Skin epidermis (tissue), 12 donors: ENCODE measurements at regions not wholly inside any gene's neighbourhood (a gene's known extent, or its start where the extent isn't known, plus 50 kb on each side); places are given as distances from the start of the nearest gene placed in this dataset.

ENCODE experiments used
- H3K27ac ChIP-seq, 21 experiments: fragments of 200-600 bp; sonication (generic) in 11 of 21; one replicate each; pipeline ENCODE4 v1.5.0; 2020; ENCODE audit warnings: mild to moderate bottlenecking in 3 of 21, inconsistent platforms in 2 of 21, moderate library complexity in 2 of 21
- H3K4me3 ChIP-seq, 7 experiments: fragments of 200-600 bp; sonication (generic) in 2 of 7; one replicate each; pipeline ENCODE4 v1.5.0; 2020; ENCODE audit warnings: inconsistent platforms in 2 of 7, mild to moderate bottlenecking in 2 of 7, moderate library complexity in 1 of 7

DNA sequence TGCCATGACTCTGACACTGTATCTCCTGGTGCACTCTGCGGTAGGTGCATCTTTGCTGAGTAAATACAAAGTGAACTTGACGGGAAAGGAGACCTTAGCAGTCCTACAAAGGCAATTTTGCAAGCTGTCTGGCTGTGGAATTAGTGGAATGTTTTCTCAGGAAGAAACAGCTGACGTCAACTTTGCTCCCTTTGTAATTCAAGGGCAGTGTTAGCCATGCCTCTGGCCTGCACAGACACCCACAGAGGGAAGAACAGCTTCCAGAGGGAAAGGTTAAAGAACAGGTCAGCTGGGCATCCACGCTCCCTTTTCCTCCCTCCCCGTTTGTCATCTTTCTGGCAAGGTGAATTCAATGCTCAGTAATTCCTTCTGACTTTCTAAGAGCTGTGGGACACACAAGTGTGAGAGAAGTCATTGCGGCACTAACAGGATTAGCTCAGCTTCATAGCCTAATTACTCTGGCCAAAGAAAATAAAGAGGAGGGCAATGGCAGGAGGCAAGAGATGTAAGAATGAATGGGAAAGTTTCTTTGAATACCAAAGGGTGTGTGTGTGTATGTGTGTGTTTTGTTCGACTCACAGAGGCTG, 476.9 kb upstream of the GOT2 start:
- no peak overlapping the region for H3K4me3 ChIP-seq
- no peak overlapping the region for H3K27ac ChIP-seq

DNA sequence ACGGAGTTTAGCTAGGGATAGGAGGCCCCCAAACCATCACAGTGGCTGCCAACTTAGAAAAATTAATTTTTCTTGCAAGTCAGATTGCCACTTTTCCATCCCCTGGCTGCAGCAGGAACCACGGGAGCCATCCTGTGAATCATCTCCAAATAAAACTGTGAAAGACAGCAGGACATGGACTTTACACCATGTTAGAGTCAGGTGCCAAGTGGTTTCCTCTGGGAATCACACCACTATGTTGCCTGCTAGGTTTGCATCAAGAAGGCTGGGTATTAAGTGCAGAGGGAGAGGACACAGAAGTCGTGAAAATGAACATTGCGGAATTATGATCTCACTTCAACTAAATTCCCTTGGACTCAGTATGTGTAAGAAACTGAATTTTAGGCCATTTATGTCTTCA, 471.3 kb upstream of the GOT2 start:
- H3K4me3 ChIP-seq: no peak overlapping the region
- H3K27ac ChIP-seq: no peak overlapping the region

DNA sequence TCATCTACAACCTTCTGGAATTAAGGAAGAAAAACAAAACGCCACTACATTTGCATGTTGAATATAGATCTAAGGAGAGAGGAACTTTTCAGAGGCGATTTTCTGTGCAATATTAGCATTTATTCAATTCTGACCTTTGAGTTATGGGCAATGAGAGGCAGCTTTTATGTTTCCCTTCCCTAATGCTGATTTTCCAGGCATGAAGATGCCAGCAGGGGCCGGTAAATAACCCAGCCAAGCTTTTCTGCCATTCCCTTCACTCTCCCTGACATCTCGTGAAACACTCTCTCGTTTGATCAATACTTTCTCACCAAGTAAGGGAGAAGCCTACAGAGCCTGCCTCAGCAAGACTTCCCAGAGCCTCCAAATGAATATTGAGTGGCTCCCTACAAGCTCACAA, 470.5 kb upstream of the GOT2 start:
- Histone ChIP-seq H3K4me3 (no peak overlapping the region), H3K27ac (no peak overlapping the region)

DNA sequence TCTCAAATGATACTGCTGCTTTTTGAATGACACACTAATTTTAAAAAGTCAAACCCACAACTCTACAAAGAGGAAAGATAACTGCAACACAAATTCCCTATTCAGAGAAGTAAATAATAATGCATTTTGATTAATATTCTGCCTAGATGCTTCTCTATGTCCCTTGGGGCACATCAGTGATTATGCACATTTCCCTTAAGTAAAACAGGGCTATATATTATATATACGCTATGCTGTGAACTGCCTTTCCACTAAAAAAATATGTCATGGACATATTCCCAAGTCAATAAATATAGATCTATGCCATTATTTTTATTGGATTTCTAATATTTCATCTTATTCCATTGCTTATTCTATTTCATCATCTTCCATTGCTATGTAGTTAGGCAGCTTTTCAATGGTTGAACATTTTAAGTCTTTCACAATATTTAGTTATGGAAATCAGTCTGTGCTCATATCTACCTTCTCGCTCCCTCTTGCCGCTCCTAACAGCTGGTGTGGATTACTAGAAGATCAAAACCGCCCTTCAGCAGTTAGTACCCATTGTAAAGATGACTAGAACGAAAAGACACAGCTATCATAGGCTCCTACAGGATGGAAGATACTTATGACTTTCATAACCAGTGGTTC, 468.2 kb upstream of the GOT2 start:
- H3K4me3 ChIP-seq: no peak overlapping the region
- H3K27ac ChIP-seq: no peak overlapping the region

DNA sequence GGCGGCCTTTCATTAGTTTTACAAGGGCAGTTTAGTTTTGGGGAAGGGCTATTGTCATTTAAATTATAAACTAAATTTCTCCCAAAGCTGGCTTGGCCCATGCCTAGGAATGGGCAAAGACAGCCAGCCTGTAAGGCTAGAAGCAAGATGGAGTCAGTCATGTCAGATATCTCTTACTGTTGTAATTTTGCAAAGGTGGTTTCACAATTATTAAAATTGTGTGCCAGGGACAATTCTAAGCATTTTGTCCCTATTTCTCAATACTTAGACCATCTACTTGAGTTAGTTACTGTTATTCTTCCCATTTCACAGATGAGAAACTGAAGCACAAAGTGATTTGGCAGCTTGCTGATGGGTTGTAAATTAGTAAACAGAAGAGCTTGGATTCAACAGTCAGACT, 467.7 kb upstream of the GOT2 start:
- no peak overlapping the region for H3K4me3 ChIP-seq
- H3K27ac ChIP-seq: no peak overlapping the region

DNA sequence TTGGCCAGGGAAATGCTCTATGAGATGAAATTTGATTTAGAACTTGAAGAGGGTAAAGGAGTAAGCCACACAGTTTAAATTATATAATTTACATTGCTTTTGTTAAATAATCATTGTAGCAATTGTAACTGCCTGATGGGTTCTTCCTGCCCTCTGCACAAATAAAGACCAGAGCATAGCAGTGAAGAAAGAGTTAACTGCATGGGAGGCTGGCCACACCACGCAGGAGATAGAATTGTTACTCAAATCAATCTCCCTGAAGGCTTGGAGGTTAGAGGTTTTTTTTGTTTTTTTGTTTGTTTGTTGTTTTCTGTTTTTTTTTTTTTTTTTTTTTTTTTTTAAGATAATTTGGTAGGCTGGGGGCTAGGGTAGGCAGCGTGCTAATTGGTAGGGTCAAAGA, 467.0 kb upstream of the GOT2 start:
- H3K27ac ChIP-seq: no peak overlapping the region

DNA sequence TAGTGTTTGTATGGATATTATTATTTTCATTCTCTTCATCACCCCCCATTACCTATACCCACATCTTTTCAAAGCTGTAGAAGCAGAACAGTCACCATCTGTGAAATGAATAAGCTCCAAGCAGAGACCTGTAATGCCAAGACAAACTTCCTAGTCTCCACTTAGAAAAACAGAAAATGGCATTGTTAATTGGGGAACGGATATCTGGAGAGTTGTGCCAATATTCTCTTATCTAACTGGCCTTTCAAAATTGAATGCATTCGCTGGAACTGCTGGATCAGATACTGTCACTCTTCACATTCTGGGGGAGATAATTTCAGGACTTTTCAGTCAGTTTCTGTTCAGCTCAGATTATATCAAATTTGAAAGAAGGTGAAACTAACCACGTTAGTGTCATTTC, 464.4 kb upstream of the GOT2 start:
- Histone ChIP-seq H3K27ac (no peak overlapping the region), H3K4me3 (no peak overlapping the region)

More for the DNA sequence above, 467.0 kb upstream of the GOT2 start:
- no peak overlapping the region for H3K4me3 ChIP-seq

DNA sequence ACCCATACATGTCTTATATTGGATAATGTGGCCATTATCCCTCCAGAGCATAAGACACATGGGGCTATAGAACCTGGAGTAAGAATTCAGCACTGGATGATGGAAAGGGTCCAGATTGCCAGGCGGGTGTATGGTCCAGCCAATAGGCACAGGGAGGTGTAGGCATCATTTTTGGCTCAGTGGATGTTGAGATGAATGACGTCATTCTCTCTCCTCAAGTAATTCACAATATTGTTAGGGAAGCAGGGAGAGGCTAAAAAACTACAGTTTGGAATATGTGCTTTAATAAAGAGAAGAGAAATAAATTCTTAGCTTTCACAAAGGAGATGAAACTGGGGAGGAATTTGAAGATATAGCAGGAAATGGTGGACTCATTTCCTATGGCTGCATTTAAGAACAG, 461.1 kb upstream of the GOT2 start:
- Histone ChIP-seq H3K4me3 (no peak overlapping the region), H3K27ac (no peak overlapping the region)

DNA sequence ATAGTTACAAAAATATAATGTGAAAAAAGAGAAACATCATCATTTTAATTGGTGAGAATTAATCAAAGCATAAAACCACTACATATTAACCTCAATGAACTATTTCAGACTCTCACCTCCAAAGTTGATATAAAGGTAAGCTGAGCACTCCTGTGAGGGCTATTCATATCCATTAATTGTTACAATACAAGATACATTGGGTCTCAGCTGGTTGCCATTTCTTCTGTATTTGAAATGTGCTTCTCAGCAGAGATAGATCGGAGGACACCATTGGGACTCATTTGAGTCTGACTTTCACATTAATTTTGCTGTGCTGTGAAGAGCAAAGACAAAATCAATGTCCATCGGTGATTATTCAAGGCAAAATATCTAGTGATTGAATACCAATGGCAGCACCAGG, 459.5 kb upstream of the GOT2 start:
- no peak overlapping the region for H3K4me3 ChIP-seq
- H3K27ac ChIP-seq: no peak overlapping the region

DNA sequence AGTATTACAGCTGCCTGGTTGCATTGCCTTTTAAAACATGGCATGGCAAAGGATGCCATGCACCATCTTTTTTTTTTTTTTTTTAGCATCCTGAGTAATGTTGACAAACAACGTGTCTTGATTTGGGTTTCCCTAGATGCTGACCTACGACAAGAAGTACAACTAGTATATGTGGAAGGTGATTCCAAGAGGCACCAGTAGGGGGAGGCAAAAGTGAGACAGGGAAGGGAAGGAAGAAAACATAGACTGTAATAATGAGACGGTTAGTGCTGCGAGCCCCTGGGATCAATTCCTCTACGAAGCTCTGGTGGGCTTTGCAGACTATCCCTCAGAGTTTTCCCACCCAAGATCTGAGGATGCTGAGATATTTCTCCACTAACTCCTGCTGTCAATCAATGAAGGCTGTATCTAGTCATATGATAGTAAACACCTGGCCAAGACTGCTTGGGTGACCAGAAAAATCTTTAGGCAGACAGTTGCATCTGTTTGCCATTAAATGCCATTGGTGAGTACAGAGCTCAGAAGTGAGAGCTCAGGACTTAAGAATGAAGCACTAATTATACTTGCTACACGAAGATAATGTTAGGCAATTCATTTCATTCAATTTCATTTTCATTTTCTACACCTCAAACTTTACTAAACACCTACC, 458.6 kb upstream of the GOT2 start:
- H3K4me3 ChIP-seq: no peak overlapping the region

DNA sequence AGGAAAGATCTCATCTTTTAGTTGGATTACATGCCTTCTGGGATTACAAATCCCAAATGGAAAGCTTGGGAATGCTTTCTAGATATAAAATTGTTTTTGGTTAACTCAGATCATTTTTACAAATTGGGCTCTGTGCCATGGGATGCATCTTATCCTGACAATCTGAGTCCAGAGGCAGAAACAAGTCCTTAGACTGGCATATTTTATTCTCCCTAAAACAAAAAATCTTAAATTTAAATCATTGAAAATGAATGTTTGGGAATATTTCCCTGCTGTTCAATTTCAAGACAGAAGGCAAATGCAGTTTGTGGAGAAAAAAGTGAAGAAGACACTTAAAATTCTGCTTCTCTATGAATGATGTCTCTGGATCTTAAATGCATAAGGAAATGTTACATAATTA, 456.6 kb upstream of the GOT2 start:
- H3K27ac ChIP-seq: no peak overlapping the region
- H3K4me3 ChIP-seq: no peak overlapping the region

More for the DNA sequence above, 458.6 kb upstream of the GOT2 start:
- H3K27ac ChIP-seq: no peak overlapping the region

DNA sequence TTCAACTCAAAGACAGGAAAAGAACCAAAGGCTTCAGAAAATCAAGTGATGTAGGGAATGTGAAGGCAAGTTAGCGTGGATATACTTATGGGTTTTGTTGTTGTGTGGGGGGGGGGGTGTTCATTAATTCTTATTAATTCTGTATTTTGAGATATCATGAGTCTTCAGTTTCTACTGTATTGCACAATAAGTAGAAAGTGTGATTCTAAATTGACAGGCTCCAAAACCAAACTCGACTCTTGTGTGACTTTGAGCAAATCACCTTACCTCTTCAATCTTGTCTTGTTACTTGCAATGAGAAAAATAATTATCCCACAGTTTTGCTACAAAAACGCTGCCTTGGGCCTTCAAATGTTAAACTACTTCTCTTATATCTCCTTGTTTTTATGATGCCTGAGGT, 453.9 kb upstream of the GOT2 start:
- no peak overlapping the region for H3K27ac ChIP-seq
- no peak overlapping the region for H3K4me3 ChIP-seq

DNA sequence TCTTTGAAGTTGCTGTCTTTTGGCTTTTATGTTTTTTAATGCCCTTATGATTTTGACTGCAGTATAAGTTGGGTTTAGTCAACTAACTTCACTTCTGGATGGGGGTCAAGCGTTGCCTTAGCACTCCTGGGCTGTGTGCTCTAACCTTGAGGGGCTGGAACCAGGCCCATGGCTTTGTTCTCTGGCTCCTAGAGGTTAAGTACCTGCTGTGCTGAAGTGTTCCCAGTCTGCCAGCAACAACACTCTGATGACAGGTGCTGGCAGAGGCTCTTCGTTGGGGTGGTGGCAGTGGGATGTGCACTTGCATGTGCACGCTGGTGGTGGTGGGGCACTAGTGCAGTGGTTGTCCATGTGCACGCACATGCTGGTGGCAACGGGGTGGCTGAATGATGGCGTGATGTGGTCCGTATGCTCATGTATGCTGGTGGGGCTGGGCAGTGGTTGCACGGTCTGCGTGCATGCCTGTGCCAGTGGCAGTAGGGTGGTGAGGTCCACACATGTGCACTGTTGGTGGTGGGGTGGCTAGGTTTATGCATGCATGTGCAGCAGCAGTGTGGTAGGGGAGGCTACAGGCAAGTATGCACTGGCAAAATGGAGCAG, 447.8 kb upstream of the GOT2 start:
- no peak overlapping the region for H3K4me3 ChIP-seq
- no peak overlapping the region for H3K27ac ChIP-seq

DNA sequence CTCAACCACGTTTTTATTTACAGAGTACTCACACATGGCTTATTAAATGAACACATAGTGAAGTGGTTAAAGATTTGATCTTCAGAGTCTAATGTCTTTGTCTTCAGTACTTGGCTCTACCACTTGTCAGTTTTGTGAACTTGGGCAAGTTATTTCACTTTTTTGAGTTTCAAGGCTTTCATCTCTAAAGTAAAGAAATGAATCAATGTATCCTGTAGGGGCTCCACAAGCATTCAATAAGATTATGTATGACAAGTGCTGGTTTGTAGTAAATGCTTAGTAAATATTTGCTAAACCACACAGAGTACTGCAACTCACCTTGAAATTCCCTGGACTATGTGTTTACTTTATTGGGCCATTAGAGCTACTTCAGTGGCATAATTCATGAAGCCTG, 446.0 kb upstream of the GOT2 start:
- H3K4me3 ChIP-seq: no peak overlapping the region

DNA sequence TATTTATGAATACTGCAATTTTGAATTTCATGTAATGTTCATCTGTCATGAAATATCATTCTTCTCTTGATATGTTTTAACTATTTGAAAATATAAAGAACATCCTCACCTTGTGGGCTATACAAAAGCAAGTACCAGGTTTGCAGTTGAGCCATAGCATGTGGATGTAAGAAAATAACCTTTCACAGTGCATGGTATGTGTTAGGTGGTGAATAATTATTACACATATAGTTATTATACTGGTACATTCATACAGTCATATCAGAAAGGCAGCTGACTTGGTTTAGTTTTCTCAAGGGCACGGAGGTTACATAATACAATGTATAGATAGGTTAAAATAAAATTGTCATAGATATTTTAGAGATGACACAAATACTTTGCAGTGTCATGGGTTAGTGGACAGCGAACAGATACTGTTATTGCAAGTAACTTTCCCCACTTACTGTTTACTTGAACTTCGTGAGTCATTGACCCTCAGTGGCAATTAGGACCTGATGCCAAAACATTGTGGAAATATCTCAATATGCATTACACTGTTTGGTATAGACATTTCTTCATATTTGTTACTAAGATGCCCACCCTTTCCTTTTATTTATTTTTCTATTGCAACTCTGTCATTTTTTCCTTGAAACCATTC, 445.4 kb upstream of the GOT2 start:
- Histone ChIP-seq H3K4me3 (no peak overlapping the region), H3K27ac (no peak overlapping the region)

More for the DNA sequence above, 446.0 kb upstream of the GOT2 start:
- H3K27ac ChIP-seq: no peak overlapping the region

DNA sequence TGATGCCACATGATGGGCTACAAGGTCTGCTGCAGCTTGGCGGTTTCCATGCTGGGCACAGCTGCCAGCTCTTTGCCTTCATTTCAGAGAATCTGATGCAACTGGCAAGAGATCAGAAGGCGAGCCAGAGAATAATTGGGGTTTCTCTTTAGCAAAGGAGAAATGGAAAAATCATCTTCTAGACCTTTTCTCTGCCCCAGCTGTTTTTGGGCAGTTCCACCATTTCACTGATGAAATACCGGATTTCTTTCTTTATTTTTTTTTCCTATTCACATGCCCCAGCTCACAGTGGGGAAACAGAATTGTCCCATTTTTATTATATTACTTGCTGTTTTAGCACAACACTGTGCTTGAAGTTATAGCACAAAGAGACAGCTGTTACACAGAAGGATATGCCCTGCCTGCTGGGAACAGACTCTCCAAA, 439.3 kb upstream of the GOT2 start:
- Histone ChIP-seq H3K4me3 (no peak overlapping the region), H3K27ac (no peak overlapping the region)

DNA sequence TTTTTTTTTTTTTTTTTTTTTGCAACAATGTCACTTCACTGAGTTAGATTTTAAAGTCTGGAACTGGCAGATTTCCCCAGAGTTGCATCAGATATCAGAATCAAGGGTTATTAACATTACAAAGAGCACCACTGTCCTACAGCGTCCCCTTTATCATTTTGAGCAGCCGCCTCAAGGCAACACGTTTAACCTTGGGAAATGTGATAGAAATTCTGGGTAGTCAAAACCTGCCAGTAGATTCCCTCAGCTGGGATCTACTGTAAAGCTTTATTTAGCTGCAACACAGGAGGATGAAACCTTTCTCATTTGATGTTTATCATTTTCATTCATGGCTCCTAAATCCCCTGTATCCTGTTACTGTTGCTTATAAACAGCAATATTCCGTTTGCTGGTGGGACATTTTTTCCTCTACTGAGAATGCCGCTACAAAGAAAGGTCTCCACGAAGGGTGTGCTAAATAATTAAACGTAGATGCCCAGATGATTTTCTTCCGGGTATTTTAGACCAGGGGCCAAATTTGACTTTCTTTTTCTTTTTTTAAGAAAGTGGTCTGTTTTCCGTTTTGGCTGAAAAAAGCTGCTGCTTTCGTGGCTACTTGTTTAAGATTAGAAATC, 436.1 kb upstream of the GOT2 start:
- Histone ChIP-seq H3K4me3 (no peak overlapping the region), H3K27ac (no peak overlapping the region)

DNA sequence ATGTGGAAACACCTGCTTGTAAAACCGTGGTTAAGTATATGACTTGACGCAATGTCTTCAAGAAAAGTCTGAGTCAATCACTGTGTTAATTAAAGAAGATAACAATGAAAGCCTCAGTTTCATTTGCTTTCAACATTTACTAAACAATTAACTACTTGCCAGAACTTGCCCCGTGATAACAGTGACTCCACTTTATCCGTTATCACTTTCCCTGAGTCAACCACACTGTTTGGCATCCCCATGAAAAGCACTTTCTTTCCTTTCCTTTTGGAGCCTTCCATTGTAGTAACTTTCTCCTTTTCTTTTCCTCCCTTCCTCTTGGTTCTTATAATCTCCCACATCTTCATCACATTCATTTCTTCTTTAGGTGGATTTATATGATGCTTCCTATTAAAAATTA, 435.1 kb upstream of the GOT2 start:
- Histone ChIP-seq H3K27ac (no peak overlapping the region), H3K4me3 (no peak overlapping the region)

DNA sequence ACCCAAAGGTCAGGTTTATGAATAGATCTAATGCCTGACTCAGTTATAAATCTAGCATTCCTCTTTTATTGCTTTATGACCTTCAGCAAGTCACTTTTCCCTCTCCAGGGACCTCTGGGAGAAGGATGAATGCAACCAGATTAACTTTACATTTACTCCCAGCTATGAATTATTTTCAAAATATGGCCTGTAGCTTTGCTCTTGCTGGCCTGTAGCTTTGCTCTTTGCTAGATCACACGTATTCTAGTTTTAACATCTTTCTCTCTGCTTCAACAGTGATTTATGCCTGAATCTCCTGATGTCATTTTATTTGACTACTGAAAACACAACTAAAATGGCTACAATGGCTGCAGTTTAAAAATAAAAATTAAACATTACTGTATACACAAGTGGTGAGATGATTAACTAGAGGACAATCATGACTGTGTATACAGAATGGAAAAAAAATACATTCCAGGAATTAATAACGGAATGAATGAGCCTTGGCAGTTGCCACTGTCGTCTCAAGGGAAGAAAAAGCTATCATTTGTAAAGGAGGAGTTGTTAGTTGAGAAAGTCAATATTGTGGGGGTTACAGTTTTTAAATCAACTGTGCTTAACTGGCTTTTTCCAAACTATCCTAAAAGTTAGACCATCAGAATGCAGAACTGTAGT, 434.5 kb upstream of the GOT2 start:
- Histone ChIP-seq H3K4me3 (no peak overlapping the region), H3K27ac (no peak overlapping the region)

DNA sequence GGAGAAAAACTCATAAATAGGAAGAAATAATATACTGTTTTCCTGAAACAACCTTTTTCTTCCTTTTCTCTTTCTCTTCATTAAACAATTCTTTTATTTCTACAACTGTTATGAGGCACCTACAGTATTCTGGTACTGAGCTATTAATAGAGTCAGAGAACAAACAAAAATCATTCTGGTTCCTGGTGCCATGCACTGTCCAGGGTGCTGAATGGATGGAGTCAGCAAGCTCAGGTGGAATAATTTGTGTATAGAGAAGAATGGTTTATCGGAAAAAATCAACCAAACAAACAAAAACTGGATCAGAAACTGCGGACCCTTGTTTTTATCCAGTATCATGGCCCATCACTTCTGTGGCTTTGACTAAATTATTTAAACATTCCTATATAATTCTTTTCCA, 430.3 kb upstream of the GOT2 start:
- H3K4me3 ChIP-seq: no peak overlapping the region
- H3K27ac ChIP-seq: no peak overlapping the region
